ENCODE measurements at regions not wholly inside any gene's neighbourhood (a gene's known extent, or its start where the extent isn't known, plus 50 kb on each side); places are given as distances from the start of the nearest gene placed in this dataset.

DNA sequence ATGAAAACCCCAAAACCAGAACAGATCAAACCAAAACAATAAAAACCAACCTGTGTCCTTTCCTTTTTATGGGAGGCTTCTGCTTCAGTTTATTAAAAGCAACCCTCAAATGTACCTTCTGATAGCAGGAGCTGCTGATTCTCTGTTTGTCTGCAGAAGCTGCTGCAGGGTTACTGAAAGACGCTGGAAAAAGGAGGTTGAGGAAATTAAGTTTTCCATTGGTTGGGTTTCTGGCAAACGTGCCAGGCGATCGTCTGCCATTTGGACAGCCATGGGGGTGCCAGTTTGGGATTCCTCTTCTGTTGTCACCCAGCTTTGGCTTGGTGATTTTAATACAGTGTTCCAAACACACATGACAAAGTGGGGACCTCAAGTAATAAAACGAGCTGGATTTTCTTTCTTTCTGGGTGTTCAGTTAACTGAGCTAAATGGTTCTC is 185.4 kb upstream of the ZFHX3 start:
- DNase-seq, result no peak

DNA sequence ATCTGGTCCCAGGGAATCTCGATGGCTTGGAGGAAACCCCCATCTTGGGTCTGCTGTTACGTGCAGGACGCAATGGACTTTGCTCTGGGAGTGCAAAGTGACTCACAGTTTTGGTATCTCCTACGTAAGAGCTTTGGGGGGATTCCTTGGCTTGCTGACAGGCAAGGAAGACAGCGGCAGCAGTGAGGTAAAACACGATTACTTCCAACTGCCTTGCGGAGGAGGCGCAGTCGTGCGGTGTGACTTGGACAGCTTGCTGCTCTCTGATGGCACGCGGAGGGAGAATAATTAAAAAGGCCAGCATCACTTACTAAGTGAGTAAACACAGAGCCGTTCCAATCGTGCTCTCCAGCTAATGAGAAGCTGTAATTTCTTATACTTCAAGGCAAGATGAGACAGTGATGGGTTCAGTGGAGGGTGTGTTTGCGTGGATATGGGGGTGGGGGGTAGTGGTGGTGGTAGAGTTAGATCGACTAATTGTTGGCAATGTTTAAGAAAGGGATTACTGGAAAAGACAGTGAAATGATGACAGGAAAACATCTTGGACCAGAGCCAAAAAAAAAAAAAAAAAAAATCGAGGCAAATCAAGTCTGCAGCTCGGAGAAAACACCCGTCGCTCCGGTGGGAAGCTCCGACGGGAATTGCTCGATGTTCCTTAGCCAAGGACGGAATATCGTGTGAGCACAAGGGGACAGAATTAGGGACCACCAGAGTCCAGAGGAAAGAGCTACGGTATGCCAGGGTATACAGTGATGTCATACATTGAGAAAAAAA is 184.8 kb upstream of the ZFHX3 start:
- no peak for DNase-seq

DNA sequence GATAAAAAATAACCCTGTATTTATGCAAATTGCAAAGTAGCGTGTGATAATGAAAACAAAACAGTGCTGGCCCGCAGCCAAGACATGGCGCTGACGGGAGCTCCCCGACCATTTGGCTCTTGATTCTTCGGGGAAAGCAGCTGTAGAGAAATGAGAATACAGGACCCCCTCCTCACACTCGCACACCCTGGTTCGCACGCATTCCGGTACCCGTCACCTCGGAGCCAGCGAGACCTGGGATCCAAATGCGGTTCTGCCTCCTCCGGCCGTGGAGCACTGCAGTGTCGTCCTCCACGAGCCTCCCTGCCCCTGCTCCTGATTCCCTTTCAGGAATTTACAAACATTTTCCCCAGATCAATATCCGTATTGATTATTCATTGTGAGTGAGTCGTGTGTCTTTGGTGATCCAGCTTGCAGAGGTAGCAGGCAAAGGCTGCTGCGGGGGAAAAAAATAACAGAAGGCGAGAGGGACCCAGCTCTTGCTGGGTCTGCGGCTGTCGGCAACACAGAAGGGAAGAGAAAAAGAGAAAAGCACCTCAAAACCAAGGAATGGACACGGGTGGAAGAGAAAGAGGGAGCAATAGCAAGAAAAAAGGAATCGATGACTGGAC is 184.1 kb upstream of the ZFHX3 start:
- no peak for DNase-seq

DNA sequence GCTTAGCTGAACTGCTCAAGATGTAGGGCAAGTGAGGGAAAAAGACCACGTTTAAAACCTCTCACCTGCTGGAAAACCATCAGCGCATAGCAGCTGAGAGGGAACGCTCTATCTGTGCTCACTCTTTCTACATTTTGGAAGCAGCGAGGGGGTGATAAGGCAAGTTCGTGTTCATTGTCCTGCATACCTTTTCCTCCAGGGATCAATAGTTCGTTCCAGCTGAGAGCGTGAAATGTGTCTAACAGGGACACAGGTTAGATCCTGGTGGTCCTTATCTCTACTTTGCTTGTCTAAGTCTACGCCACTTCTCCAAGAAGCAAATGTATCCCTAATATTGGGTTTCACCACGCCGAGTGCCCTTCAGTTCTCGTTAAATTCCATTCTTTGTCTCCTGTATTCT is 183.5 kb upstream of the ZFHX3 start:
- DNase-seq, result no peak

DNA sequence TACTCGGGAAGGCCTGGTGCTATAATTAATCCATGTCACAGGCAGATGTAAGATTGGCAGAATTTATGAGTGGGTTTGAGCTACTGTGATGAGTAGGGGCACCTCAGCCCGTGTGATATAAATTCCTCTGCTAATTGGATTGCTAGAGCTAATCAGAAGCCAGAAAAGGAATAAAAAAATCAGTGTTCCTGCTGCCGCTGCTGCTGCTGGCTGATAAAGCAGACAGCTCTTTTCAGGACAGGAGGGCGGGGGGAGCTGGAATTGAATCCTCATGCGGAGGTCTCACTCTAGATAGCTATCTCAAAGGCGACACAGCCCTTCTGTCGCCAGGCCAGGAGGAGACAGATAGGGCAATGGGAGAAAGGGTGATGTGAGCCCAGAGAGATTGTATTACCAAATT is 182.7 kb upstream of the ZFHX3 start:
- DNase-seq, result no peak

DNA sequence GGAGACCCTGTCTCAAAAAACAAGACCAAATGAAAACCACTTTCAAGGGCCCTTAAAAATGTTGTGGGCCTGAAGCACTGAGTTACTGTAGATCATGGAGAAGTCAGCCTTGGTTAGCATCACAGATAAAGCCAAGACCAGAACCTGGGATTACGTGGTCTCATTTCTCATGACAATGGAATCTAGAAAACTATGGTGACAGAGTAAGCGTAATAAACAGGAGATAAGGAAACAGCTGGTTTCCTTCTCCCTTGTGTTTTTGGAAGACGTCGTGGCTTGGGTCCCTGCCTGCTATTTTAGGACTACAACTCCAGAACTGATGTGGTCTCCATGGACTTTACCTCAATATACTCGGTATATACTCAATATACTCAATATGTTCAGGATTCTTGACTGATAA is 180.7 kb upstream of the ZFHX3 start:
- no peak for DNase-seq

DNA sequence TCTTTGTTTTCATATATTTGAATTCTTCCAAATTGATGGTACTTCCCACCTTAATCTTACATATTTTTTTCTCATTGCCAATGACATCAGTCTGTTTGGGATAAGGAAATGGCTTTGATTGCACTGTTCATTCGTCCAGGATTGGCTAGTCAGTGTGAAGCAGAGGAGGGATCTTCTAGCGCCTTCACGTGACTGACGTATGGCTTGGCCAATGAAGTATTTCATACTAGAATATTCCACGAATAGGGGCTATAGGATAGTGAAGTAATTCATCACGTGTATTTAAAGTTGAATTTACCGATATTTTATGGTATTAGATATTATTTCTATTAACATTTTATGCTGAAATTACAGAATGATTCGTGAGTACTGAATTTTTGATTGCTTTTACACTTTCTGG is 178.7 kb upstream of the ZFHX3 start:
- no peak for DNase-seq

DNA sequence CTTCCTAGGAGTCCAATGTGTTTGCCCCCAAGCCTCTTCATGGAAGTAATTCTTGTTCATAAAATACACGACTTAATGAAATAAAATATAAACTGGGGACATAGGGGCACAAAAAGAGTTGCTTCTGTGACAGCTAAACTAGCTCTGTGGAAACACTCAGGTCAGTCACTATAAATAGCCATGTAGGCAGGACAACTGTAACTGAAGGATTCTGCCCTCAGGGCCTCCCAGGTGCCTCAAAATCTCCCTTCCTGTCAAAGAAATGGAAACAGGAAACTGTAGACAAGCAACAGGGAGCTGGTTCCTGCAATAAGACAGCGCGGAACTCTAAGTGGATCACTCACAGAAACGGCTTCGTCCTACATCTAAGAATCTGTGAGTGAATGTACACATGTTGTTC is 178.1 kb upstream of the ZFHX3 start:
- no peak for DNase-seq

DNA sequence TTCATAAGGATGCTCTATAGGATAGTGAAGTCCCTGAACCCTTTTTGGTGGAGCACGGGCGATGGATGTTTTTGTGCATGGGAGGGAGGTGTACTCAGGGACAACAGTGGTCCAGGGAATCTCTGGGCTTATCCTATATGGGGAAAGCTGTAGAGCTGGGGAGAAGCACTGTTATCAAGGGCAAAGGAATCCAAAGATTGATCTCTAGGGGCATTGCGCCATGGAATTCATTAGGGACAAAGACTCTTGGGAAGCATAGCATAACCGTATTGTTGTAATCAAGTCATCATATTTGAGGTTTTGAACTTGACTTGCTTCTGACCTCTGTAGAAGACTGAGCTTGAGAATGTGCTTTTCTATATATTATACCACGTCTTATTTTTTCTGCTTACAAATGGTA is 172.9 kb upstream of the ZFHX3 start:
- DNase-seq, result no peak

DNA sequence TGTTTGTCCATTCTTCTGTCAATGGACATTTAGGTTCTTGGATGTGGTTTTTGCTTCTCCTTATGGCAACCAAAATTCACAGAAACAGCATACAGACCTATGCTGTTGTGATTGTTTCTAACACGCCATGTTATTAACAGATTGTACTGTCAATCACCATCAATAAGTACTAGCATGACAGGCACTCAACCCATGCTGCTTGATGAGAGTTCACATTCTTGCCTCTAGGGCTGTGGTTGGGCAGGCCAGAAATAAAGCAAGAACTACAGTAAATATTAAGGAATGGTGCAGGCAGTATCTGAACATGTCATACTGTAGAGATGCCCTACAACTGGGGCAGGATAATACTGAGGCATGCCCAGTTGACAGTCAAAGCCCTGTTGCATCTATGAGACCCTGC is 171.2 kb upstream of the ZFHX3 start:
- no peak for DNase-seq

DNA sequence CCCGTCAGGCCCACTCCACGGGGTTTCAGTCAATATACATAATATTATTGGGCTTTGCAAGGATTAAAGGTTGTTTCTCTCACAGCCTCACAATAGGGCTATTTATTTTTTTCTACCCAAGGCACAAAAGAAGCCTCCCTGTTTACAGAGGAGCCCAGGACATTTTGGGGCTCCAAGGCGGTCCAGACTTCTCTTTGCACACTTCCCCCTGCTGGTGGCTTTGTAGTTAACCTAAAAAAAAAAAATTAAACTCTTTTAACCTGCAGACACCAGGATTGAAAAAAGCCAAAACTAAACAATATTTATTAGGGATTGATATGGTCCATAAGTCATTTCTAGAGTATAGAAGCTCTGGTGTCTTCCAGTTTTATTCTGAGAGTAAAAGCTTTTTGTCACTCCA is 169.7 kb upstream of the ZFHX3 start:
- no peak for DNase-seq

DNA sequence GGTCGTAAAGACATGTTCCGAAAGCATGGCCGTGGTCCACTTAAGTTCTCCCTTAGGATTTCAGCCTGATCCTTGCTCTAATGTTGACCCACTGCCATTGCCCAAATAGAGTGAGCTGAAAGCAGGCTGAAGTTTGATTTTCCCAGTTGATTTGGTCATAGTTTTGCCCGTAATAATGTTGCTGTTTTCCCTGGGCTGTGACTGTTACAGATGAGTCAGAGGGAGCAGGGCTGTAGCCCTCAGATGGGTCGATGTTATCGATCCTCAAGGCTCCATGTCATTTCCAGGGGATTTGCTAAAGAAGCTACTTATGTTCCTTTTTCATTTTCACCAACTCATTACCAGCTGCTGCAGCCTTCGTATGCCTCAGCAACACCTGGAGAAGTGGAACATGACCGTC is 169.0 kb upstream of the ZFHX3 start:
- DNase-seq, result no peak

DNA sequence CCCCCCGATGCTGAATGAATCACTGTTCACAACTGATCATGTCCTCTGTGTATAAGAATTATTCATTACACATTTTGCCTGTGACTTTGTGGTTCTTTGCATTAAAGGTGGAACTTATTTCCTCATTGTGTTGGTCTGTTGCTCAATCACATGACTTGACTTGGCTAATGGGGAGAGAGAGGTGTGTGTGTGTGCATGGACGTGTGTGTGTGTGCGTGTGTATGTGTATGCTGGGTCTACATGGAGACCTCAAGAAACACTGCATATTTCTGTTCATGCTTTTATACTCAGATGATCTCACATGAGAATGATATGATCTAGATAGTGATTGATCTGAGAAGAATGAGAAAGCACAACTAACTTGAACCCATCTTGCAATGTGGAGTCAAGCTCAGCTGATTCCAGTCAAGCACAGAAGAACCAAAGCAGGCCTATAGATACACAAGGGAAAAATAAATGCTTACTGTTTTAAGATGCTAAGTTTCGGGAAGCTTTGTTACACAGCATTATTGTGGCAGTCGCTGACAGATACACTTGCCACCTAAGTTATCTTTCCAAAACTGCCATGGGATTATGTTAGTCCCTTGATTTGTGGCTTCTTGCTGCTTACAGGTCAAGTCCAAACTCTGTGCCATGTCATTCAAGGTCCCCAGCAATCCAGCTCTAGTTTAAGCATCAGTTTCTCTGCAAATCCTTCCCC is 167.9 kb upstream of the ZFHX3 start:
- DNase-seq, result no peak

DNA sequence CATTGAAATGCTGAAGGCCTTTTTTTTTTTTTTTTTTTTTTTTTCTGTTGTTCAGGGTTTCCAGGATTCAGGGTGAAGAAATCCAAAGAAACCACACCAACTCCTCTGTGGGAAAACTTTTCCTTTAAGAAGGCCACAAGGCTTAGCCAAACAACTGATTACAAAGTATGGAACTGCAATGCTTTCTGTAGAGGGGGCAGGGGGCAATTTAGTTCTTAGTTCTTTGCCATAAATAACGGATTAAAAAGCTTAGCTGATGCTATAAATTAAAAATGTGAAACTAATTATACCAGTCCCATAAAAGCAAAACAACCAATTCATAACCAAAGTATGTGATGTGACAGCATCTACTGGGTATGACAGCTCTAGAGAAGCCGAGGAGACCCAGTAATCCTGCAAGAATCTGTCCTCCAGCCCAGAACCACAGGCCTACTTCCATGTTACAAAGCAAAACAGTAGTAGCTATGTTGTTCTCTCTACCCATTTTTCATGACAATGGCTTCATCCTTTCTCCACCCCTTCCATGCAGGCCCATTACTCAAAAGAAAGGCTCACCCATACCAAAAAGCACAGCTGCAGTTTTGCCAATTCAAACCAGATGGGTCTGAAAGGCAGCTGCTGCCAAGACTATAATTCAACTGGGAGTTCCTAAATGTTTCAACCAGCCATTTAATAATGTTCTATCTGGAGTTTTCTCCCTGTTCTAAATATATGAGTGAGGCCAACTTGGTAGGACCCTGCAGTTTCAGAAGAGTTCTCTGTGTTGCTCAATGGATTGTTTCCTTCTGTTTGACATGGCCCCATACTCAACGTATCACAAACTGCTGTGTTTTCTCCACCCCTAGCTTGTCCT is 167.1 kb upstream of the ZFHX3 start:
- no peak for DNase-seq

DNA sequence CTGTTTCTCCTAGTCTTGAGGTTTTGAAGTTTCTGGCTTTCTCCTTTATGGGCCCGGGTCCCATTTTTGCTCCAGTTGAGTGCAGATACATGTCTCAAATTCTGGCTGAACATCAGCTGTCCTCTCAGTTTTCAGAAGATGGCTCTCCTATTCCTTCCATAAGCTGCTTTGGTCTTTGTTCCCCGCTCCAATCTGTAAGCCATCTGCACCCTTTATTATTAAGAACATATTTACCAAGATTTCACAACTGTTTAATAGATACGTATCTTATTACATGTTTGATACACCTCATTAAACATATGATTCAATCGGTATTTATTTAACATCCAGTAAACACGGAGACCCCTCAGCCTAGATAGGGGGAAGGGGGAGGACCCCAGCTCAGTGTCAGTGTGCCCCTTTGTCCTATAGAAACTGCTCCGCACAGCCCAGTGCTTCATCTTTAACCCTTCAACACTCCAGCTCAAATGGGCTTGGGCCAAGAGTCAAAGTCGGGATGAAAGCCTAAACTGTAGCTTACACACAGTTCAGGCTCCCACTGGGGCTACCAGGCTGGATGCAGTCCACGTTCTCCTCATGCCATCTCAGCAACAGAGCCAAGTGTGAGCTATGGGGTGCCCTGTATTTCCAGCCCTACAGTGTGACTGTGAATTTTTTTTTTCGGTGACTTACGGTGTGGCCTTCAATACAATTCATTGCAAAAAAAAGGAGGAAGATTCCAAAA is 166.0 kb upstream of the ZFHX3 start:
- peak; percentile 44 for DNase-seq

DNA sequence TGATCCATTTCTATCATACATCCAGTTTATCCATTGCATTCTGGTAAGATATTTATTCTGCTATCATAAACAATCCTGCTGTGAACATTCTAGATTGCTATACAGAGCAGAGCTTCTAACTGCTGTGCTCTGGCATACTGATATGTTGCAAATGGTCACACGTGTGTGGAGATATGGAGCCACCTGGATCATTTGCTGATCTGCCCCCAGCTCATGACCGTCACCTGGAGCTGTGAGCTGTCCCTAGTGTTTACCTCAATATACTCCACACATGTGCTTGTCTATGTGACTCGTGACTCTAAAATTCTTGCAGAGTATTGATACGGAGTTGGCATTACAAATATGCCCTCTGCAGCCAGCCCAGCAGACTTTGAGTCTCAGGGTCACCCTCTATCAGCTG is 164.5 kb upstream of the ZFHX3 start:
- DNase-seq, result no peak

DNA sequence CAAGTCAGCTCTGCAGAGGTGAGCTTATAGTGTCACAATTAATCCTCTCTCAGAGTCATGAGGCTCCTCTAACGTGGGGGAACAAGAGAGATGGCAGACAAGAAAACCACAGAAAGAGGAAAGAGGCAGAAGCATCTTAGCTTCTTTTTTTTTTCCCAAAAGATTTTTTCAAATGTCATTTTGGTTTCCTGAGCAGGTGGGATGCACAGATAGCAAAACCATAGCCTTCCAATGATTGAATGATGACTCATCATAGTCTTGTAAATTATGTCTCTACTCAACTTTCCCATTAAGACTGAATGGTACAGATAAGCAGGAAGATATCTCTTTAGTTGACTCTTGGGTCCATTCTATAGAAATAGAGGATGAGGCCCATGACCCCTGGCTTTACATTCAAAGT is 162.8 kb upstream of the ZFHX3 start:
- DNase-seq, result no peak

DNA sequence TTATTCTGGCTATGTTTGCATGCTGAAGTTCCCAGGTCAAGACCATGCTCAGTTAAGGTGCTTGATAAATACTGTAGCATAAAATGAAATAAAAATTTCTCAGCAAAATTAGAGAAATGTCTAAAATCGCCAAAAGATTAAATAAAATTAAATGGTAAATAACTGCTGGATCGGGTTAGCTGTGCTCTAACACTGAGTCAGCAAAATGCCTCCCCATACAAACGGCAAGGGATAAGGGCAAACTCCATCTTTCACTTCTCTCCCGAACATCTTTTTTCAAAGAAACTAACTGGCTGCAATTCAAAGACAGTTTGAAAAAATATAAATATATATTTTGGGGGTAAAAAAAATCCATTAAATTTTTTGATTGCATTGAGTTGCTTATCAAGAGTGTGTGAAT is 162.2 kb upstream of the ZFHX3 start:
- no peak for DNase-seq

DNA sequence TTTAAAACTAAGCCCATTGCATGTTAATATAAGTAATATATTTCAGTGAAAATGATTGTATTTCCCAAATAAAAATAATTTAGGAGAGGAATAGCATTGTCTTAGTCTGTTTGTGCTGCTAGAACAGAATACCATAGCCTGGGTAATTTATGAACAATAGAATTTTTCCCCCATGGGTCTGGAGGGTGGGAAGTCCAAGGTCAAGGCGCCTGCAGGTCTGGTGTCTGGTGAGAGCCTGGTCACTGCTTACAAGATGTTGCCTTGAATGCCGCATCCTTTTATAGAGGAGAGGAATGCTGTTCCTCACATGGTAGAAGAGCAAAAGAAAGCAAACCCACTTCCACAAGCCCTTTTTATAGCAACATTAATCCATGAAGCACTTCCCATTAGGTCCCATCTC is 161.3 kb upstream of the ZFHX3 start:
- DNase-seq, result no peak

DNA sequence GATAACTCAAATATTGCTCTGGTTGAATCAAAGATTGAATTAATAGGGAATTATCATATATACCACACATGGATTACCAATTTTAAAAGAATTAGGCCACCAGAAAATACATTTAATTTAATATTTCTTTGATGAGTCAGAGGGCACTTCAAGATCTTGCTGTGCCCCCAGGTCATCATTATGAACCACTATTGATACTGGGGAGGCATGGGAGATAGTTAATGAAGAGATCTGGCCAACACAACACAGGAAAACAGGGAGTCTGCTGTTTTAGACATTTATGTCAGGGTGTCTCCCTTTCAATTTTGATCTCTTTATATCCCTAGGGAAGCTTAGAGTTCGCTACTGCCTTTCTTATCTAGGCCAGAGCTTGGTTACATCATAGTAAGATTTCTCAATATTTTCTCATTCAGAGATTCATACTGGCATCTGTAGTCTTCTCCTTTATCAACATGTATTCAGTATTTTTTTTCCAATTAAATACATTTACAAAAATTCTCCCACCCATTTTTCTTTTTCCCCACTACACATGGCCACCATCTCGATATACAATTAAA is 158.3 kb upstream of the ZFHX3 start:
- DNase-seq, result no peak

DNA sequence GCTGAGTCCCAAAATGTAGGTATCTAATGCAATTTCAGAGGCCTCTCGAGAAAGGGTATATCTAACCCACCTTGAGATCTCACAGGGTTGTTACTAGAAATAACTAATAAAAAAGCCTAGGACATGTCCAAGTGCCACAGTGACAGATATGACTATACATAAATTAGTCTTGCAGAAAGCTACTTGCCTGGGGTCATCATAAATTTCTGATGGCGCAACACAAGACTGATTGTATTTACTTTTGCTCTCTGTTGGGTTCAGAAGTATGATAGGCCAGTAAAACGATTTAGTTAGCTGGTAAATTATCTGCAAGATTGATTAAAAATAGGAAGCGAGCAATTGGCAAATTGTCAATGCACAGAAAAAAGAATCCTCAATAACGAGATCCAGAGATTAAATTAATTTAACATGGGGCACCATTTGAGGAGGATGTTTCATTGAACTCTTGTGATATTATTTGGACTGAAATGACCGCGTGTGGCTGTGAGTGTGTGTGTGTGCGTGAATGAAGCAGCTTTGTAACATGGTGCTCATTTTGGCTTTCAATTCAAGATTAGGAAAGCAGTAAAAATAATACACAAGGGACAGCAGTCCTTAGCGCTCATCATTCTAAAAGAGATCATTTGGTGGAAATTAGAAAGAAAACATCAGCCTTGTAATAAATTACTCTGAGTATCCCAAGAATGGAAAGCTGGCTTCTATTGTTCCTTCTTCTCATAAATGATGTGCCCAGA is 157.4 kb upstream of the ZFHX3 start:
- DNase-seq, result no peak
